ENCODE measurements at regions not wholly inside any gene's neighbourhood (a gene's known extent, or its start where the extent isn't known, plus 50 kb on each side); places are given as distances from the start of the nearest gene placed in this dataset.
"Not testable (repeated sequence)": the region's sequence is repeated elsewhere in the genome, so short reads cannot be mapped to it uniquely, and the experiment has no call there.

DNA sequence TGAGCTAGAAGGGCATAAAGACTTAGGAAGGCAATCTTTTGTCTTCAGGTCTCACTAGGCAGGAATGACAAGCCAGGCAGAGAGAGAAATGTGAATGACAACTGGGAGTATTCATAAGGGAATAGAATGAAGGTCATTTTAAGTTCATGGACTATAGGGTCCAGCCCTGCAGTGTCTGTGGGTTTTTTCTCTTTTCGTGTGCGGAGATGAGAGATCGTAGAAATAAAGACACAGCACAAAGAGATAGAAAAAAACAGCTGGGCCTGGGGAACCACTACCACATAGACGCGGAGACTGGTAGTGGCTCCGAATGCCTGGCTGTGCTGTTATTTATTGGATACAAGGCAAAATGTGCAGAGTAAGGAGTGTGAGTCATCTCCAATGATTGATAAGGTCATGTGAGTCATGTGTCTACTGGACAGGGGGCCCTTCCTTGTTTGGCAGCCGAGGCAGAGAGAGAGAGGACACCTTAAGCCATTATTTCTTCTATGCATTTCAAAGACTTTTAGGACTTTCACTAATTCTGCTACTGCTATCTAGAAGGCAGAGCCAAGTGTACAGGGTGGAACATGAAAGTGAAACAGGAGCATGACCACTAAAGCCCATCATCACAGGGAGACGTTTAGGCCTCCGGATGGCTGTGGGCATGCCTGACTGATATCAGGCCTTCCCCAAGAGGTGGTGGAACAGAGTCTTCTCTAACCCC lies 921.8 kb upstream of the PCDH10 start:
- Histone ChIP-seq H3K27ac (peak overlapping the region; percentile 27), H3K9me3 (ENCODE audit: low read depth) (peaks cover 6% of the 10 kb centered on the region), H3K36me3 (replicated peaks; ENCODE audit: insufficient read depth, low read depth) (no peaks in the 10 kb centered on the region), H3K4me3 (peak overlapping the region; percentile 23), H3K4me1 (ENCODE audit: insufficient read depth) (no peaks in the 10 kb centered on the region), H3K27me3 (no peaks in the 10 kb centered on the region), H3K4me2 (peak overlapping the region; percentile 78), H3K9me2 (replicated peaks; ENCODE audit: insufficient read depth) (no peaks in the 10 kb centered on the region), H2AFZ (peak overlapping the region; percentile 62), H3K79me2 (no peaks in the 10 kb centered on the region), H4K20me1 (ENCODE audit: insufficient read depth, poor library complexity, severe bottlenecking) (no peaks in the 10 kb centered on the region)
- DNase-seq (ENCODE audit: low spot score) = peak; percentile 46
- 61% methylated on average over 9 of the region's 9 CpGs for WGBS (ENCODE audit: low lambda C conversion rate, missing lambda C conversion rate)
- TF ChIP-seq EZH2phosphoT487 (IDR thresholded peaks at IDR 0.05; ENCODE audit: low read depth, severe bottlenecking, unreplicated experiment) = no peak
- no peak for TF ChIP-seq EZH2 (IDR thresholded peaks at IDR 0.05; ENCODE audit: borderline replicate concordance)
- TF ChIP-seq, protein P1, sequence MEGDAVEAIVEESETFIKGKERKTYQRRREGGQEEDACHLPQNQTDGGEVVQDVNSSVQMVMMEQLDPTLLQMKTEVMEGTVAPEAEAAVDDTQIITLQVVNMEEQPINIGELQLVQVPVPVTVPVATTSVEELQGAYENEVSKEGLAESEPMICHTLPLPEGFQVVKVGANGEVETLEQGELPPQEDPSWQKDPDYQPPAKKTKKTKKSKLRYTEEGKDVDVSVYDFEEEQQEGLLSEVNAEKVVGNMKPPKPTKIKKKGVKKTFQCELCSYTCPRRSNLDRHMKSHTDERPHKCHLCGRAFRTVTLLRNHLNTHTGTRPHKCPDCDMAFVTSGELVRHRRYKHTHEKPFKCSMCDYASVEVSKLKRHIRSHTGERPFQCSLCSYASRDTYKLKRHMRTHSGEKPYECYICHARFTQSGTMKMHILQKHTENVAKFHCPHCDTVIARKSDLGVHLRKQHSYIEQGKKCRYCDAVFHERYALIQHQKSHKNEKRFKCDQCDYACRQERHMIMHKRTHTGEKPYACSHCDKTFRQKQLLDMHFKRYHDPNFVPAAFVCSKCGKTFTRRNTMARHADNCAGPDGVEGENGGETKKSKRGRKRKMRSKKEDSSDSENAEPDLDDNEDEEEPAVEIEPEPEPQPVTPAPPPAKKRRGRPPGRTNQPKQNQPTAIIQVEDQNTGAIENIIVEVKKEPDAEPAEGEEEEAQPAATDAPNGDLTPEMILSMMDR (IDR thresholded peaks at IDR 0.05; ENCODE audit: poor library complexity) = no peak

DNA sequence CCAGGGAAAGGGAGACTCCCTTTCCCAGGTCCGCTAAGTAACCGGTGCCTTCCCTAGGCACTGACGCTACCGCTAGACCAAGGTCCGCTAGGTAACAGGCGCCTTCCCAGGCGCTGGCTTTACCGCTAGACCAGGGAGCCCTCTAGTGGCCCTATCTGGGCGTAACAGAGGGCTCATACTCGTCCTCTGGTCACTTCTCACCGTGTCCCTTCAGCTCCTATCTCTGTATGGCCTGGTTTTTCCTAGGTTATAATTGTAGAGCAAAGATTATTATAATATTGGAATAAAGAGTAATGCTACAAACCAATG lies 921.3 kb upstream of the PCDH10 start:
- not testable (repeated sequence) for H3K4me1 ChIP-seq (ENCODE audit: insufficient read depth); H3K27me3 ChIP-seq; H4K20me1 ChIP-seq (ENCODE audit: insufficient read depth, poor library complexity, severe bottlenecking); H3K9me2 ChIP-seq (replicated peaks; ENCODE audit: insufficient read depth); H3K79me2 ChIP-seq; H3K9me3 ChIP-seq (ENCODE audit: low read depth); H3K36me3 ChIP-seq (replicated peaks; ENCODE audit: insufficient read depth, low read depth)
- peak; percentile 90 for DNase-seq (ENCODE audit: low spot score)
- Histone ChIP-seq H3K4me2 (peak overlapping the region; percentile 78), H3K4me3 (peak overlapping the region; percentile 23), H2AFZ (peak overlapping the region; percentile 62), H3K27ac (peak overlapping the region; percentile 27)
- TF ChIP-seq, protein P1 (IDR thresholded peaks at IDR 0.05; ENCODE audit: poor library complexity) = peak; percentile 84
- WGBS (ENCODE audit: low lambda C conversion rate, missing lambda C conversion rate) = 3% methylated on average over 11 of the region's 11 CpGs

DNA sequence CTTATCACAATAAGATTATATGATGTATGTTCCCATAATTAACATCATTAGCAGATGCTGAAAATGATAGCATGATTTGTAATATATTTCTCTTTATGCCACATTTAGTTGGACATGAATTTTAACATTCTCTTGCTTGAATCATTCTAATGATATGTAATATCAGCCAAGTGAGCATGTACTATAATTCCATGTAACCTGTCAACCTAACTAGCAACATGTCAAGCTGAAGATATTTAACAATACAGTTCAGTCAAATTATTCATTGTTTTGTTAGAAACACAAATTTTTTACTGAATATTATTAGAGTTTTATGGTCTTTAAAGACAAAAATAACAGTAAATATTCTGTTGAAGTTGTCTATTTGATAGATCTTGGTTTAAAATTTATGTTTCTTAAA lies 920.4 kb upstream of the PCDH10 start:
- Histone ChIP-seq H4K20me1 (ENCODE audit: insufficient read depth, poor library complexity, severe bottlenecking) (no peaks in the 10 kb centered on the region), H3K79me2 (no peaks in the 10 kb centered on the region), H3K27ac (no peak overlapping the region), H3K36me3 (replicated peaks; ENCODE audit: insufficient read depth, low read depth) (no peaks in the 10 kb centered on the region), H3K9me3 (ENCODE audit: low read depth) (peaks cover 6% of the 10 kb centered on the region), H3K27me3 (no peaks in the 10 kb centered on the region), H3K9me2 (replicated peaks; ENCODE audit: insufficient read depth) (no peaks in the 10 kb centered on the region), H3K4me3 (no peak overlapping the region), H3K4me1 (ENCODE audit: insufficient read depth) (no peaks in the 10 kb centered on the region), H2AFZ (no peak overlapping the region), H3K4me2 (no peak overlapping the region)
- TF ChIP-seq EZH2 (IDR thresholded peaks at IDR 0.05; ENCODE audit: borderline replicate concordance) = no peak
- no peak for DNase-seq (ENCODE audit: low spot score)

DNA sequence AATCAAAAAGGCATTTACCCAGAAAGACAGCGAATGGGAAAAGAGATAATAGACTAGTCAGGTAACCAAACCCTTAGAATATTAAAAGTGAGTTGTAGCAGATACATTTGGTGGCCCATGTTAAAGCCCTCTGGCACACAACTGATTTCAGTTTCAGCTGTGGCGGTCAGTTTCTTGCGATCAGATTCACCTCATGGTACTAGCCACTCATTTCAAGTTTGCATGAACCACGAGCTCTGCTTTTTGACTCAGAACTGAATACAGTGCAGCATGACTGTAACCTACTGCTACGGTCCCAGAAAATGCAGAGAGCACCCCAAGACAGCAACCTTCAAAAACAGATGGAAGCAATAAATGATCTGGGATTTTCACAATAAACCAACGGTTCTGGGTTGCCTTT lies 919.1 kb upstream of the PCDH10 start:
- no peak overlapping the region for H3K4me2 ChIP-seq
- no peaks in the 10 kb centered on the region for H3K79me2 ChIP-seq
- H4K20me1 ChIP-seq (ENCODE audit: insufficient read depth, poor library complexity, severe bottlenecking) = no peaks in the 10 kb centered on the region
- WGBS (ENCODE audit: low lambda C conversion rate, missing lambda C conversion rate) = 86% methylated on average over 6 of the region's 6 CpGs
- no peak overlapping the region for H3K27ac ChIP-seq
- no peaks in the 10 kb centered on the region for H3K4me1 ChIP-seq (ENCODE audit: insufficient read depth)
- no peaks in the 10 kb centered on the region for H3K36me3 ChIP-seq (replicated peaks; ENCODE audit: insufficient read depth, low read depth)
- H3K27me3 ChIP-seq = no peaks in the 10 kb centered on the region
- H2AFZ ChIP-seq = no peak overlapping the region
- TF ChIP-seq EZH2 (IDR thresholded peaks at IDR 0.05; ENCODE audit: borderline replicate concordance) = no peak
- no peak for TF ChIP-seq EZH2phosphoT487 (IDR thresholded peaks at IDR 0.05; ENCODE audit: low read depth, severe bottlenecking, unreplicated experiment)
- TF ChIP-seq, protein P1 (IDR thresholded peaks at IDR 0.05; ENCODE audit: poor library complexity) = no peak
- no peaks in the 10 kb centered on the region for H3K9me2 ChIP-seq (replicated peaks; ENCODE audit: insufficient read depth)
- no peak overlapping the region for H3K4me3 ChIP-seq
- DNase-seq (ENCODE audit: low spot score) = no peak
- peaks cover 6% of the 10 kb centered on the region for H3K9me3 ChIP-seq (ENCODE audit: low read depth)
